ENCODE measurements at regions not wholly inside any gene's neighbourhood (a gene's known extent, or its start where the extent isn't known, plus 50 kb on each side); places are given as distances from the start of the nearest gene placed in this dataset.

DNA sequence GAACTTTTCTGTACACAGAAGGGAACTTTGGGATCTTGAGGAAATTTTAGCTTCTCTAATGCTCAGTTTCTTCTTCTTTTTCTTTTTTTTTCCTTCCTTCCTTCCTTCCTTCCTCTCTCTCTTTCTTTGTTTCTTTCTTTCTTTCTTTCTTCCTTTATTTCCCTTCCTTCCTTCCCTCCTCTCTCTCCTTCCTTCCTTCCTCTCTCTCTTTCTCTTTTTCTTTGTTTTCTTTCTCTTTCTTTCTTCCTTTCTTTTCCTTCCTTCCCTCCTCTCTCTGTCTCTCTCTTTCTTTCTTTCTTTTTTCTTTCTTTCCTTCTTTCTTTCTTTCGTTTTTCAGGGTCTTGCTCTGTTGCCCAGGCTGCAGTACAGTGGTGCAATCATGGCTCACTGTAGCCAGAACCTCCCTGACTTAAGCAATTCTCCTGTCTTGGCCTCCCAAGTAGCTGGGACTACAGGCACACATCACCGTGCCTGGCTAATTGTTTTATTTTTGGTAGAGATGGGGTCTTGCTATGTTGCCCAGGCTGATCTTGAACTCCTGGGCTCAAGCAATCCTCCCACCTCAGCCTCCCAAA is 58.6 kb upstream of the SDK1 start:
- TF ChIP-seq ZNF8 (CRISPR knock-in tag; IDR thresholded peaks at IDR 0.05) (no peak), ISL1 (CRISPR knock-in tag; IDR thresholded peaks at IDR 0.05) (no peak), CSDC2 (CRISPR knock-in tag; IDR thresholded peaks at IDR 0.05) (no peak), POU6F1 (CRISPR knock-in tag; IDR thresholded peaks at IDR 0.05; ENCODE audit: borderline replicate concordance, low read depth) (no peak), BACH2 (CRISPR knock-in tag; IDR thresholded peaks at IDR 0.05; ENCODE audit: borderline replicate concordance) (no peak), TSHZ2 (CRISPR knock-in tag; IDR thresholded peaks at IDR 0.05) (no peak), ZFP30 (CRISPR knock-in tag; IDR thresholded peaks at IDR 0.05) (no peak), TCF4 (CRISPR knock-in tag; IDR thresholded peaks at IDR 0.05; ENCODE audit: borderline replicate concordance) (no peak), RARB (CRISPR knock-in tag; IDR thresholded peaks at IDR 0.05) (no peak), ZC3H10 (CRISPR knock-in tag; IDR thresholded peaks at IDR 0.05) (no peak), ESRRG (CRISPR knock-in tag; IDR thresholded peaks at IDR 0.05) (no peak), ARNTL (CRISPR knock-in tag; IDR thresholded peaks at IDR 0.05; ENCODE audit: borderline replicate concordance, low read depth) (no peak), SNAI2 (CRISPR knock-in tag; IDR thresholded peaks at IDR 0.05) (no peak), ZNF565 (CRISPR knock-in tag; conservative IDR thresholded peaks at IDR 0.05; ENCODE audit: low read depth) (no peak), ZFP3 (CRISPR knock-in tag; IDR thresholded peaks at IDR 0.05) (no peak), TOX (CRISPR knock-in tag; IDR thresholded peaks at IDR 0.05; ENCODE audit: borderline replicate concordance) (no peak)
- TF ChIP-seq, protein P1, sequence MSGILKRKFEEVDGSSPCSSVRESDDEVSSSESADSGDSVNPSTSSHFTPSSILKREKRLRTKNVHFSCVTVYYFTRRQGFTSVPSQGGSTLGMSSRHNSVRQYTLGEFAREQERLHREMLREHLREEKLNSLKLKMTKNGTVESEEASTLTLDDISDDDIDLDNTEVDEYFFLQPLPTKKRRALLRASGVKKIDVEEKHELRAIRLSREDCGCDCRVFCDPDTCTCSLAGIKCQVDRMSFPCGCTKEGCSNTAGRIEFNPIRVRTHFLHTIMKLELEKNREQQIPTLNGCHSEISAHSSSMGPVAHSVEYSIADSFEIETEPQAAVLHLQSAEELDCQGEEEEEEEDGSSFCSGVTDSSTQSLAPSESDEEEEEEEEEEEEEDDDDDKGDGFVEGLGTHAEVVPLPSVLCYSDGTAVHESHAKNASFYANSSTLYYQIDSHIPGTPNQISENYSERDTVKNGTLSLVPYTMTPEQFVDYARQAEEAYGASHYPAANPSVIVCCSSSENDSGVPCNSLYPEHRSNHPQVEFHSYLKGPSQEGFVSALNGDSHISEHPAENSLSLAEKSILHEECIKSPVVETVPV (CRISPR knock-in tag; IDR thresholded peaks at IDR 0.05): no peak
- TF ChIP-seq, protein P2, sequence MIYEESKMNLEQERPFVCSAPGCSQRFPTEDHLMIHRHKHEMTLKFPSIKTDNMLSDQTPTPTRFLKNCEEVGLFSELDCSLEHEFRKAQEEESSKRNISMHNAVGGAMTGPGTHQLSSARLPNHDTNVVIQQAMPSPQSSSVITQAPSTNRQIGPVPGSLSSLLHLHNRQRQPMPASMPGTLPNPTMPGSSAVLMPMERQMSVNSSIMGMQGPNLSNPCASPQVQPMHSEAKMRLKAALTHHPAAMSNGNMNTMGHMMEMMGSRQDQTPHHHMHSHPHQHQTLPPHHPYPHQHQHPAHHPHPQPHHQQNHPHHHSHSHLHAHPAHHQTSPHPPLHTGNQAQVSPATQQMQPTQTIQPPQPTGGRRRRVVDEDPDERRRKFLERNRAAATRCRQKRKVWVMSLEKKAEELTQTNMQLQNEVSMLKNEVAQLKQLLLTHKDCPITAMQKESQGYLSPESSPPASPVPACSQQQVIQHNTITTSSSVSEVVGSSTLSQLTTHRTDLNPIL (CRISPR knock-in tag; IDR thresholded peaks at IDR 0.05; ENCODE audit: low read depth): no peak
- ATAC-seq: no peak

DNA sequence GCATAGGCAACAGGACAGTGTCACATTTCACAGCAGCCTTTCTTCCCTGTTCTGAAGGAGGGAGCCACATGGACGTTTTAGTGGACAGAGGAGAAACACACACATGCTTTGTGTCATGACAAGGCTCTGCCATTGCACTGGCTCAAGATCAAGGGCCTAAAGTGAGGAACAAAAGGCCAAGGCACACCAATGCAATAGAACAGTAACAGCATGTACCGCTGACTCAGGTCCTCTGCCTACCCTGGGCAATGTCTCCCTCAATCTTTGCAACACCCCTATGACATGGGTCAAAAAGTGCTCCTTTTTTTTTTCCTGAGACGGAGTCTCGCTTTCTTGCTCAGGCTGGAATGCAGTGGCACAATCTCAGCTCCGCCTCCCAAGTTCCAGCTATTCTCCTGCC is 57.8 kb upstream of the SDK1 start:
- TF ChIP-seq TCF4 (CRISPR knock-in tag; IDR thresholded peaks at IDR 0.05; ENCODE audit: borderline replicate concordance) (no peak), ZFP3 (CRISPR knock-in tag; IDR thresholded peaks at IDR 0.05) (no peak), TSHZ2 (CRISPR knock-in tag; IDR thresholded peaks at IDR 0.05) (no peak), ISL1 (CRISPR knock-in tag; IDR thresholded peaks at IDR 0.05) (no peak), ZNF70 (CRISPR knock-in tag; IDR thresholded peaks at IDR 0.05) (no peak), ESRRG (CRISPR knock-in tag; IDR thresholded peaks at IDR 0.05) (no peak), ZFP30 (CRISPR knock-in tag; IDR thresholded peaks at IDR 0.05) (no peak), PPARA (CRISPR knock-in tag; IDR thresholded peaks at IDR 0.05; ENCODE audit: borderline replicate concordance) (no peak)
- TF ChIP-seq, protein P1 (CRISPR knock-in tag; IDR thresholded peaks at IDR 0.05): no peak
- ATAC-seq: no peak

All from SK-N-SH treated with all-trans-retinoic acid at 6 μM for 48 hours (cell line).